Endothelial cell of umbilical vein (primary cell): ENCODE measurements at regions not wholly inside any gene's neighbourhood (a gene's known extent, or its start where the extent isn't known, plus 50 kb on each side); places are given as distances from the start of the nearest gene placed in this dataset.

Experiments used
- BruUV-seq: library from RNA; stranded (reverse); fragments of 400-500 nt; replicated peaks from 2 replicates; lab custom pipeline; 2021; lab: Mats Ljungman, UMichigan
- CTCF ChIA-PET: fragments of 300-600, 350-600 bp; sonication (Branson Sonifier 250); formaldehyde crosslinking; loops from one replicate; lab custom pipeline; 2021; ENCODE audit warnings: antibody characterized with exemption, inconsistent platforms; lab: Charles Lee
- POLR2A ChIA-PET: fragments of 300-600, 350-600 bp; sonication (Branson Sonifier 250); formaldehyde crosslinking; loops from one replicate; lab custom pipeline; 2021; ENCODE audit warnings: antibody characterized with exemption, inconsistent platforms; lab: Charles Lee
- DNase-seq: peaks from one replicate; pipeline ENCODE4 v3.0.0-alpha.2; 2011; ENCODE audit warnings: low read depth, low spot score
- FAIRE-seq: peaks from 2 replicates; lab custom pipeline; 2011; peaks lifted over from hg19 to GRCh38; lab: Jason Lieb, UNC
- H2AFZ ChIP-seq: 2 replicates; pipeline ENCODE4 v1.6.0; 2012; ENCODE audit warnings: low read depth, low read length, control low read depth, inconsistent platforms
- H3K27ac ChIP-seq: 2 replicates; pipeline ENCODE4 v1.5.1; 2011; ENCODE audit warnings: low read depth, mild to moderate bottlenecking, control low read depth, low read length, moderate library complexity; ENCODE audit not compliant: insufficient read depth
- H3K27me3 ChIP-seq, 2 experiments: 2 replicates each; pipeline versions ENCODE4 v1.6.0 to v1.6.1; 2011; ENCODE audit warnings: low read length in 2 of 2, mixed read lengths in 1 of 2; ENCODE audit not compliant: control insufficient read depth in 2 of 2, insufficient read depth in 2 of 2
- H3K36me3 ChIP-seq, 2 experiments: 2 replicates in 1 of 2; 3 replicates in 1 of 2; pipeline ENCODE4 v1.5.1; 2011; ENCODE audit warnings: low read length in 2 of 2, mild to moderate bottlenecking in 1 of 2, moderate library complexity in 1 of 2; ENCODE audit not compliant: control insufficient read depth in 2 of 2, insufficient read depth in 2 of 2; ENCODE audit errors: extremely low read depth in 1 of 2
- H3K4me1 ChIP-seq: 3 replicates; pipeline ENCODE4 v1.5.1; 2011; ENCODE audit warnings: mild to moderate bottlenecking, low read length; ENCODE audit not compliant: control insufficient read depth, insufficient read depth; ENCODE audit errors: extremely low read depth
- H3K4me2 ChIP-seq: 2 replicates; pipeline ENCODE4 v1.6.1; 2011; ENCODE audit warnings: low read length, control low read depth, mixed read lengths; ENCODE audit not compliant: insufficient read depth
- H3K4me3 ChIP-seq, 3 experiments: fragments of 200-600 bp in 1 of 3; sonication (generic), shearing (Covaris generic) in 1 of 3; replicated peaks in 1 of 3; 2 replicates each; pipeline ENCODE4 v1.5.1; 2011 to 2016; ENCODE audit warnings: control low read depth in 3 of 3, low read length in 3 of 3, mild to moderate bottlenecking in 2 of 3, inconsistent platforms in 1 of 3, low read depth in 1 of 3, moderate library complexity in 1 of 3; ENCODE audit not compliant: insufficient read depth in 1 of 3
- H3K79me2 ChIP-seq: 2 replicates; pipeline ENCODE4 v1.6.0; 2012; ENCODE audit warnings: low read length, inconsistent platforms; ENCODE audit not compliant: control insufficient read depth, insufficient read depth
- H3K9ac ChIP-seq: replicated peaks from 2 replicates; pipeline ENCODE3; 2011; ENCODE audit warnings: low read length, control low read depth; ENCODE audit not compliant: insufficient read depth; ENCODE audit errors: extremely low read depth
- H3K9me1 ChIP-seq: replicated peaks from 3 replicates; pipeline ENCODE4 v1.6.0; 2011; ENCODE audit warnings: mild to moderate bottlenecking, low read length; ENCODE audit not compliant: control insufficient read depth, insufficient read depth; ENCODE audit errors: extremely low read depth
- H3K9me3 ChIP-seq: replicated peaks from 2 replicates; pipeline ENCODE4 v1.5.1; 2012; ENCODE audit warnings: low read length, inconsistent platforms; ENCODE audit not compliant: control insufficient read depth, insufficient read depth
- H4K20me1 ChIP-seq: replicated peaks from 2 replicates; pipeline ENCODE3; 2011; ENCODE audit warnings: mild to moderate bottlenecking, low read length; ENCODE audit not compliant: control insufficient read depth, insufficient read depth; ENCODE audit errors: extremely low read depth
- EZH2 ChIP-seq: IDR thresholded peaks from 2 replicates; pipeline ENCODE4 v1.6.1; 2012; ENCODE audit warnings: borderline replicate concordance, low read depth, mild to moderate bottlenecking, moderate library complexity, low read length, inconsistent platforms; ENCODE audit not compliant: severe bottlenecking
- FOS ChIP-seq: IDR thresholded peaks from 2 replicates; pipeline ENCODE4 v1.6.1; 2011; ENCODE audit warnings: mild to moderate bottlenecking, low read length, moderate library complexity, borderline replicate concordance; ENCODE audit not compliant: insufficient read depth
- GATA2 ChIP-seq: IDR thresholded peaks from 2 replicates; pipeline ENCODE4 v1.7.0; 2011; ENCODE audit warnings: low read depth, mild to moderate bottlenecking, moderate library complexity, mixed read lengths, low read length; ENCODE audit not compliant: insufficient read length, insufficient read depth
- JUN ChIP-seq: IDR thresholded peaks from 2 replicates; pipeline ENCODE4 v1.6.1; 2011; ENCODE audit warnings: borderline replicate concordance, low read depth; ENCODE audit not compliant: insufficient read length, insufficient read depth
- MAX ChIP-seq: IDR thresholded peaks from 2 replicates; pipeline ENCODE4 v1.6.1; 2011; ENCODE audit not compliant: insufficient read depth, insufficient read length
- MYC ChIP-seq: IDR thresholded peaks from one replicate; pipeline ENCODE4 v1.6.1; 2011; ENCODE audit warnings: mild to moderate bottlenecking, low read depth, low read length
- POLR2A ChIP-seq: IDR thresholded peaks from 2 replicates; pipeline ENCODE4 v1.6.1; 2012; ENCODE audit warnings: low read depth, mild to moderate bottlenecking, control low read depth, low read length
- POLR2AphosphoS5 ChIP-seq: IDR thresholded peaks from 2 replicates; pipeline ENCODE4 v1.6.1; 2012; ENCODE audit warnings: low read depth, mild to moderate bottlenecking, control low read depth, low read length, moderate library complexity; ENCODE audit not compliant: insufficient read depth
- dilution Hi-C: fragments of 300-500 bp; cut with MboI; formaldehyde crosslinking; loops from one replicate; pipeline ENCODE4 v1.15.0; 2019; ENCODE audit warnings: low sequenced_read_pairs; ENCODE audit not compliant: extremely low pct_ligation_motif_present
- intact Hi-C: fragments of 100-400 bp; cut with micrococcal nuclease; formaldehyde crosslinking; loops from one replicate; pipeline ENCODE4 v1.10.0; 2022
- TF ChIP-seq, protein P1 (sequence below), 2 donors: IDR thresholded peaks; 1 replicate in 1 of 2; 2 replicates in 1 of 2; pipeline ENCODE4 v1.5.1; 2011; ENCODE audit warnings: low read length in 2 of 2, mild to moderate bottlenecking in 2 of 2, moderate library complexity in 2 of 2, control low read depth in 1 of 2, inconsistent platforms in 1 of 2, low read depth in 1 of 2; ENCODE audit not compliant: insufficient read depth in 1 of 2; ENCODE audit errors: extremely low read depth in 1 of 2

- dilution Hi-C loops (no loop called here), intact Hi-C loops (no loop called here)
- ChIA-PET CTCF (no interaction called here), POLR2A (no interaction called here)
- TF ChIP-seq EZH2 (no peak), MYC (no peak), FOS (no peak), GATA2 (no peak), POLR2AphosphoS5 (no peak), POLR2A (no peak), JUN (no peak), MAX (no peak)
- TF ChIP-seq, protein P1, sequence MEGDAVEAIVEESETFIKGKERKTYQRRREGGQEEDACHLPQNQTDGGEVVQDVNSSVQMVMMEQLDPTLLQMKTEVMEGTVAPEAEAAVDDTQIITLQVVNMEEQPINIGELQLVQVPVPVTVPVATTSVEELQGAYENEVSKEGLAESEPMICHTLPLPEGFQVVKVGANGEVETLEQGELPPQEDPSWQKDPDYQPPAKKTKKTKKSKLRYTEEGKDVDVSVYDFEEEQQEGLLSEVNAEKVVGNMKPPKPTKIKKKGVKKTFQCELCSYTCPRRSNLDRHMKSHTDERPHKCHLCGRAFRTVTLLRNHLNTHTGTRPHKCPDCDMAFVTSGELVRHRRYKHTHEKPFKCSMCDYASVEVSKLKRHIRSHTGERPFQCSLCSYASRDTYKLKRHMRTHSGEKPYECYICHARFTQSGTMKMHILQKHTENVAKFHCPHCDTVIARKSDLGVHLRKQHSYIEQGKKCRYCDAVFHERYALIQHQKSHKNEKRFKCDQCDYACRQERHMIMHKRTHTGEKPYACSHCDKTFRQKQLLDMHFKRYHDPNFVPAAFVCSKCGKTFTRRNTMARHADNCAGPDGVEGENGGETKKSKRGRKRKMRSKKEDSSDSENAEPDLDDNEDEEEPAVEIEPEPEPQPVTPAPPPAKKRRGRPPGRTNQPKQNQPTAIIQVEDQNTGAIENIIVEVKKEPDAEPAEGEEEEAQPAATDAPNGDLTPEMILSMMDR (IDR thresholded peaks at IDR 0.05; ENCODE audit: extremely low read depth in 1 of 2, insufficient read depth in 1 of 2, low read depth in 1 of 2, low read length in 2 of 2), result no peak
- no peaks in the 10 kb centered on the region for H3K4me1 ChIP-seq
- H4K20me1 ChIP-seq, result no peaks in the 10 kb centered on the region
- no peaks in the 10 kb centered on the region for H3K9me3 ChIP-seq
- DNase-seq (no peak), FAIRE-seq (no peak)
- no peak overlapping the region for H3K4me2 ChIP-seq
- no peaks in the 10 kb centered on the region for H3K36me3 ChIP-seq
- no peak overlapping the region for H3K27ac ChIP-seq
- no peak overlapping the region for H3K4me3 ChIP-seq
- no peak overlapping the region for H2AFZ ChIP-seq
- H3K9ac ChIP-seq, result no peak overlapping the region
- H3K79me2 ChIP-seq, result no peaks in the 10 kb centered on the region
- no TSS peak for BruUV-seq
- no peaks in the 10 kb centered on the region for H3K9me1 ChIP-seq
- H3K27me3 ChIP-seq, result no peaks in the 10 kb centered on the region
Observed at GRCh38 chr6:51323056-51323455, 504.4 kb downstream of the TFAP2B start.
